ENCODE measurements at regions not wholly inside any gene's neighbourhood (a gene's known extent, or its start where the extent isn't known, plus 50 kb on each side); places are given as distances from the start of the nearest gene placed in this dataset.

GRCh38 chr6:165883851-165884640 lies 221.0 kb upstream of the PDE10A start:
- FAIRE-seq: no peak
- Histone ChIP-seq H3K4me3 (ENCODE audit: low read length in 3 of 3) (no peak overlapping the region), H3K27ac (ENCODE audit: low read depth in 2 of 2, low read length in 2 of 2) (no peak overlapping the region), H3K27me3 (ENCODE audit: control insufficient read depth, insufficient read depth, low read length) (no peaks in the 10 kb centered on the region), H3K9ac (ENCODE audit: low read length in 3 of 3) (no peak overlapping the region), H3K4me1 (ENCODE audit: control insufficient read depth in 2 of 3, insufficient read depth in 2 of 3, low read depth in 1 of 3, low read length in 3 of 3) (peaks cover 0 to 3% (median 0%) of the 10 kb centered on the region in 3 donors), H3K36me3 (ENCODE audit: control insufficient read depth in 2 of 3, insufficient read depth in 3 of 3, low read length in 3 of 3) (no peaks in the 10 kb centered on the region), H3K9me3 (ENCODE audit: control insufficient read depth in 2 of 3, insufficient read depth in 1 of 3, low read length in 3 of 3) (no peaks in the 10 kb centered on the region)
- no peak for TF ChIP-seq CTCF (IDR thresholded peaks at IDR 0.05; ENCODE audit: borderline replicate concordance, extremely low read depth, insufficient read depth)
- DNase-seq: peak in 1 of 5 donors; percentile 39
- intact Hi-C loops (cut with DNase I): no loop called here

GRCh38 chr6:165881806-165882205 lies 218.8 kb upstream of the PDE10A start:
- no peak overlapping the region for H3K27ac ChIP-seq (ENCODE audit: low read depth in 2 of 2, low read length in 2 of 2)
- no peak overlapping the region for H3K9ac ChIP-seq (ENCODE audit: low read length in 3 of 3)
- peaks cover 0 to 4% (median 3%) of the 10 kb centered on the region in 3 donors for H3K4me1 ChIP-seq (ENCODE audit: control insufficient read depth in 2 of 3, insufficient read depth in 2 of 3, low read depth in 1 of 3, low read length in 3 of 3)
- no peak for TF ChIP-seq CTCF (IDR thresholded peaks at IDR 0.05; ENCODE audit: borderline replicate concordance, extremely low read depth, insufficient read depth)
- no peaks in the 10 kb centered on the region for H3K36me3 ChIP-seq (ENCODE audit: control insufficient read depth in 2 of 3, insufficient read depth in 3 of 3, low read length in 3 of 3)
- intact Hi-C loops (cut with DNase I): no loop called here
- no peak overlapping the region for H3K4me3 ChIP-seq (ENCODE audit: low read length in 3 of 3)
- H3K27me3 ChIP-seq (ENCODE audit: control insufficient read depth, insufficient read depth, low read length): no peaks in the 10 kb centered on the region
- FAIRE-seq (no peak), DNase-seq (peak in 1 of 5 donors; percentile 42)
- H3K9me3 ChIP-seq (ENCODE audit: control insufficient read depth in 2 of 3, insufficient read depth in 1 of 3, low read length in 3 of 3): no peaks in the 10 kb centered on the region

- TF ChIP-seq CTCF (IDR thresholded peaks at IDR 0.05; ENCODE audit: borderline replicate concordance, extremely low read depth, insufficient read depth): no peak
- Histone ChIP-seq H3K9me3 (ENCODE audit: control insufficient read depth in 2 of 3, insufficient read depth in 1 of 3, low read length in 3 of 3) (no peaks in the 10 kb centered on the region), H3K4me3 (ENCODE audit: low read length in 3 of 3) (no peak overlapping the region), H3K9ac (ENCODE audit: low read length in 3 of 3) (no peak overlapping the region), H3K27ac (ENCODE audit: low read depth in 2 of 2, low read length in 2 of 2) (no peak overlapping the region), H3K4me1 (ENCODE audit: control insufficient read depth in 2 of 3, insufficient read depth in 2 of 3, low read depth in 1 of 3, low read length in 3 of 3) (peaks cover 0 to 4% (median 3%) of the 10 kb centered on the region in 3 donors), H3K27me3 (ENCODE audit: control insufficient read depth, insufficient read depth, low read length) (no peaks in the 10 kb centered on the region), H3K36me3 (ENCODE audit: control insufficient read depth in 2 of 3, insufficient read depth in 3 of 3, low read length in 3 of 3) (no peaks in the 10 kb centered on the region)
- intact Hi-C loops (cut with DNase I): no loop called here
- FAIRE-seq: no peak
- DNase-seq: no peak
Observed at GRCh38 chr6:165880686-165881085, 217.6 kb upstream of the PDE10A start.

All from kidney (tissue), 13 donors.